ENCODE measurements at regions not wholly inside any gene's neighbourhood (a gene's known extent, or its start where the extent isn't known, plus 50 kb on each side); places are given as distances from the start of the nearest gene placed in this dataset.

DNA sequence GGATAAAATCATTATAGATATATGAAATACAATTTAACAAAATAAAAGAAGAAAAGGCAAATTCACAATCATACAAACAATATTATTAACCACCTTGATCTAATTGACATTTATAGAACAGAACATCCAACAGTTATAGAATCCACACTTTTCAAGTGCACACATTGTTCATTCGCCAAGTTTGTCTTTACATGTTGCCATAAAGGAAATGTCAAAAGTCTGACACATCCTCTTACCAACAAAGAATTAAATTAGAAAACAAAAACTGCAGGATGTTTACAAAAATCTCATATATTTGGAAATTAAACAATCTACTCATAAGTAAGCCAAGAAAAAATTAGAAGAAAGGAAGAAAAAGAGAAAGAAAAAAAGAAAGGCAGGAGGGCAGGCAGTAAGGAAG is 909.2 kb upstream of the EPHA6 start:
- TF ChIP-seq, protein P1, sequence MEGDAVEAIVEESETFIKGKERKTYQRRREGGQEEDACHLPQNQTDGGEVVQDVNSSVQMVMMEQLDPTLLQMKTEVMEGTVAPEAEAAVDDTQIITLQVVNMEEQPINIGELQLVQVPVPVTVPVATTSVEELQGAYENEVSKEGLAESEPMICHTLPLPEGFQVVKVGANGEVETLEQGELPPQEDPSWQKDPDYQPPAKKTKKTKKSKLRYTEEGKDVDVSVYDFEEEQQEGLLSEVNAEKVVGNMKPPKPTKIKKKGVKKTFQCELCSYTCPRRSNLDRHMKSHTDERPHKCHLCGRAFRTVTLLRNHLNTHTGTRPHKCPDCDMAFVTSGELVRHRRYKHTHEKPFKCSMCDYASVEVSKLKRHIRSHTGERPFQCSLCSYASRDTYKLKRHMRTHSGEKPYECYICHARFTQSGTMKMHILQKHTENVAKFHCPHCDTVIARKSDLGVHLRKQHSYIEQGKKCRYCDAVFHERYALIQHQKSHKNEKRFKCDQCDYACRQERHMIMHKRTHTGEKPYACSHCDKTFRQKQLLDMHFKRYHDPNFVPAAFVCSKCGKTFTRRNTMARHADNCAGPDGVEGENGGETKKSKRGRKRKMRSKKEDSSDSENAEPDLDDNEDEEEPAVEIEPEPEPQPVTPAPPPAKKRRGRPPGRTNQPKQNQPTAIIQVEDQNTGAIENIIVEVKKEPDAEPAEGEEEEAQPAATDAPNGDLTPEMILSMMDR (IDR thresholded peaks at IDR 0.05) = no peak
- no peak for TF ChIP-seq POLR2A (IDR thresholded peaks at IDR 0.05)
